ENCODE measurements at regions not wholly inside any gene's neighbourhood (a gene's known extent, or its start where the extent isn't known, plus 50 kb on each side); places are given as distances from the start of the nearest gene placed in this dataset.

- TF ChIP-seq, protein P1, sequence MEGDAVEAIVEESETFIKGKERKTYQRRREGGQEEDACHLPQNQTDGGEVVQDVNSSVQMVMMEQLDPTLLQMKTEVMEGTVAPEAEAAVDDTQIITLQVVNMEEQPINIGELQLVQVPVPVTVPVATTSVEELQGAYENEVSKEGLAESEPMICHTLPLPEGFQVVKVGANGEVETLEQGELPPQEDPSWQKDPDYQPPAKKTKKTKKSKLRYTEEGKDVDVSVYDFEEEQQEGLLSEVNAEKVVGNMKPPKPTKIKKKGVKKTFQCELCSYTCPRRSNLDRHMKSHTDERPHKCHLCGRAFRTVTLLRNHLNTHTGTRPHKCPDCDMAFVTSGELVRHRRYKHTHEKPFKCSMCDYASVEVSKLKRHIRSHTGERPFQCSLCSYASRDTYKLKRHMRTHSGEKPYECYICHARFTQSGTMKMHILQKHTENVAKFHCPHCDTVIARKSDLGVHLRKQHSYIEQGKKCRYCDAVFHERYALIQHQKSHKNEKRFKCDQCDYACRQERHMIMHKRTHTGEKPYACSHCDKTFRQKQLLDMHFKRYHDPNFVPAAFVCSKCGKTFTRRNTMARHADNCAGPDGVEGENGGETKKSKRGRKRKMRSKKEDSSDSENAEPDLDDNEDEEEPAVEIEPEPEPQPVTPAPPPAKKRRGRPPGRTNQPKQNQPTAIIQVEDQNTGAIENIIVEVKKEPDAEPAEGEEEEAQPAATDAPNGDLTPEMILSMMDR (conservative IDR thresholded peaks at IDR 0.05 in 1 of 2, IDR thresholded peaks at IDR 0.05 in 1 of 2; ENCODE audit: extremely low read depth in 1 of 2, insufficient read depth in 1 of 2, low read depth in 1 of 2, low read length in 2 of 2): no peak
- no peak for TF ChIP-seq EZH2 (IDR thresholded peaks at IDR 0.05; ENCODE audit: borderline replicate concordance, low read length)
Measured at GRCh38 chr6:147752689-147753403, 244.4 kb downstream of the SAMD5 start.

All from mammary epithelial cell (primary cell).